Fibroblast of lung (primary cell): ENCODE measurements at regions not wholly inside any gene's neighbourhood (a gene's known extent, or its start where the extent isn't known, plus 50 kb on each side); places are given as distances from the start of the nearest gene placed in this dataset.
"Not testable (repeated sequence)": the region's sequence is repeated elsewhere in the genome, so short reads cannot be mapped to it uniquely, and the experiment has no call there.

Experiments used
- DNase-seq, 2 donors: peaks; one replicate each; pipeline versions ENCODE4 v3.0.0 to v3.0.0-alpha.2; 2010; ENCODE audit warnings: low read depth in 2 of 2
- H2AFZ ChIP-seq: 2 replicates; pipeline ENCODE4 v1.5.1; 2012; ENCODE audit warnings: low read length, control low read depth, inconsistent platforms
- H3K27ac ChIP-seq: 2 replicates; pipeline ENCODE4 v1.5.1; 2011; ENCODE audit warnings: low read length, control low read depth; ENCODE audit not compliant: insufficient read depth
- H3K27me3 ChIP-seq: 2 replicates; pipeline ENCODE4 v1.5.1; 2011; ENCODE audit warnings: mild to moderate bottlenecking, low read length; ENCODE audit not compliant: control insufficient read depth, insufficient read depth
- H3K36me3 ChIP-seq: 2 replicates; pipeline ENCODE4 v1.5.1; 2011; ENCODE audit warnings: low read length; ENCODE audit not compliant: control insufficient read depth, insufficient read depth
- H3K4me1 ChIP-seq: 2 replicates; pipeline ENCODE4 v1.5.1; 2011; ENCODE audit warnings: low read length; ENCODE audit not compliant: control insufficient read depth, insufficient read depth; ENCODE audit errors: extremely low read depth
- H3K4me2 ChIP-seq: 2 replicates; pipeline ENCODE4 v1.5.1; 2011; ENCODE audit warnings: low read length, control low read depth; ENCODE audit not compliant: insufficient read depth; ENCODE audit errors: extremely low read depth
- H3K4me3 ChIP-seq, 4 experiments: fragments of 200-600 bp in 1 of 4; sonication (generic) in 1 of 4; replicated peaks in 1 of 4; 2 replicates each; pipeline ENCODE4 v1.5.1; 2011 to 2016; ENCODE audit warnings: low read length in 4 of 4, low read depth in 3 of 4, mild to moderate bottlenecking in 3 of 4, control low read depth in 2 of 4, inconsistent platforms in 1 of 4, mixed read lengths in 1 of 4; ENCODE audit not compliant: insufficient read depth in 1 of 4; ENCODE audit errors: control extremely low read depth in 1 of 4
- H3K79me2 ChIP-seq: 2 replicates; pipeline ENCODE4 v1.5.1; 2012; ENCODE audit warnings: mild to moderate bottlenecking, low read length, inconsistent platforms; ENCODE audit not compliant: control insufficient read depth, insufficient read depth
- H3K9ac ChIP-seq: 2 replicates; pipeline ENCODE4 v1.5.1; 2011; ENCODE audit warnings: mild to moderate bottlenecking, low read length, control low read depth; ENCODE audit not compliant: insufficient read depth
- H3K9me3 ChIP-seq: 2 replicates; pipeline ENCODE4 v1.5.1; 2012; ENCODE audit warnings: low read depth, low read length; ENCODE audit not compliant: control insufficient read depth, insufficient read depth
- H4K20me1 ChIP-seq: 2 replicates; pipeline ENCODE4 v1.5.1; 2011; ENCODE audit warnings: low read length; ENCODE audit not compliant: control insufficient read depth, insufficient read depth; ENCODE audit errors: extremely low read depth

DNA sequence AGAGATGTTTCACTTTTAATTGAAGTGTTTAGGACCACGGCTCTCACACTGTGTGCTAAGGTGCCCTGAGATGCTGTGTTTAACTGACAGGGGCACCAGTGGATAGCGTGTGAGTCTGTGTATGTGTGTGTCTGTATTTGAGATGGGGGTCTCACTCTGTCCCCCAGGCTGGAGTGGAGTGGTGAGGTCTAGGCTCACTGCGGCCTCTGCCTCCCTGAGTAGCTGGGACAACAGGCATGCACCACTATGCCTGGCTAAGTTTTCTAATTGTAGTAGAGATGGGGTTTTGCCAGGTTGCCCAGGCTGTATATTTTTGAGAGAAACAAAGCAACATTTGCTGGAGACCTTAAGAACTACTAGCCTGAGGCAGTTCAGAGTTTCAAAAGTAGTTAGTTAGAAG, 80.6 kb upstream of the ZNF337 start:
- DNase-seq, H3K27me3 ChIP-seq: not testable (repeated sequence)

GRCh38 chr20:25774711-25775110, 78.1 kb upstream of the ZNF337 start:
- not testable (repeated sequence) for H3K27ac ChIP-seq, H2AFZ ChIP-seq, H3K4me3 ChIP-seq, DNase-seq, H3K36me3 ChIP-seq, H3K4me2 ChIP-seq, H3K4me1 ChIP-seq, H3K79me2 ChIP-seq, H3K27me3 ChIP-seq, H3K9me3 ChIP-seq, H4K20me1 ChIP-seq, H3K9ac ChIP-seq

More for the DNA sequence above, 80.6 kb upstream of the ZNF337 start:
- not testable (repeated sequence) for H3K9ac ChIP-seq, H3K9me3 ChIP-seq, H3K4me1 ChIP-seq, H3K36me3 ChIP-seq, H3K27ac ChIP-seq, H2AFZ ChIP-seq, H3K4me2 ChIP-seq, H3K79me2 ChIP-seq, H3K4me3 ChIP-seq, H4K20me1 ChIP-seq

GRCh38 chr20:25774203-25774602, 77.5 kb upstream of the ZNF337 start:
- not testable (repeated sequence) for H3K4me1 ChIP-seq, H2AFZ ChIP-seq, H3K79me2 ChIP-seq, H3K9me3 ChIP-seq, H3K9ac ChIP-seq, H4K20me1 ChIP-seq, H3K4me3 ChIP-seq, H3K27ac ChIP-seq, H3K4me2 ChIP-seq, H3K36me3 ChIP-seq, H3K27me3 ChIP-seq, DNase-seq

GRCh38 chr20:25772437-25772836, 75.8 kb upstream of the ZNF337 start:
- not testable (repeated sequence) for H3K27me3 ChIP-seq, DNase-seq

GRCh38 chr20:25771818-25772217, 75.2 kb upstream of the ZNF337 start:
- H3K4me3 ChIP-seq, DNase-seq, H2AFZ ChIP-seq, H3K27ac ChIP-seq, H4K20me1 ChIP-seq, H3K9me3 ChIP-seq, H3K79me2 ChIP-seq, H3K4me2 ChIP-seq, H3K4me1 ChIP-seq, H3K9ac ChIP-seq, H3K27me3 ChIP-seq, H3K36me3 ChIP-seq: not testable (repeated sequence)

More at GRCh38 chr20:25772437-25772836, 75.8 kb upstream of the ZNF337 start:
- not testable (repeated sequence) for H3K4me3 ChIP-seq, H4K20me1 ChIP-seq, H3K4me2 ChIP-seq, H2AFZ ChIP-seq, H3K36me3 ChIP-seq, H3K9me3 ChIP-seq, H3K4me1 ChIP-seq, H3K79me2 ChIP-seq, H3K27ac ChIP-seq, H3K9ac ChIP-seq
